ENCODE measurements at regions not wholly inside any gene's neighbourhood (a gene's known extent, or its start where the extent isn't known, plus 50 kb on each side); places are given as distances from the start of the nearest gene placed in this dataset.

DNA sequence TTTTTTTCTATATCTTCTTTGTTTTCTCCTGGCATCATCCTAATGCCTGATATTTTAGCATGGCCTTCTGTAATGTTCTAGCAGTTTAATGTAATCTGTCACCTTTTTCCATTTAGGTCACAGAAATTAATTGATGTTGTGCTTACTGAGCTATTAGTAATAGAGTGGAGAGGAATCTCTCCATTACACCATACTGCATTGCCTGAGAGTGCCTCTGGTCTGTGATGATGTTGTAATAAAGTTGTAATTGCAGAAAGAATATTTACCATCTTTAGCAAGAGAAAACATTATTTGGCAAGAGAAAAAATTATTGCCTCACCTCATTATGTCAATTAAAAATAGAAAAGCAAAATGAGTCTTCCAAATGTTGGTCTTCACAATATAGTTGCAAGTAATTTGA, 213.2 kb downstream of the KCNJ3 start:
- no peaks in the 10 kb centered on the region for H3K79me2 ChIP-seq (ENCODE audit: control insufficient read depth, insufficient read depth, low read length)
- peaks cover 0 to 11% (median 0%) of the 10 kb centered on the region in 3 donors for H3K9me3 ChIP-seq (ENCODE audit: control extremely low read depth in 1 of 3, control insufficient read depth in 2 of 3, insufficient read depth in 1 of 3, low read length in 2 of 3)
- H3K4me3 ChIP-seq (ENCODE audit: control extremely low read depth in 1 of 5, extremely low read depth in 1 of 5, insufficient read depth in 1 of 5, low read depth in 2 of 5, low read length in 4 of 5), result no peak overlapping the region
- ATAC-seq (ENCODE audit: low read depth) (no peak), DNase-seq (no peak)
- Mint-ChIP-seq H3K27ac (no peak overlapping the region), H3K27me3 (no peaks in the 10 kb centered on the region), H3K4me3 (no peak overlapping the region), H3K9me3 (ENCODE audit: insufficient read depth) (no peaks in the 10 kb centered on the region), H3K4me1 (no peaks in the 10 kb centered on the region)
- TF ChIP-seq EZH2 (IDR thresholded peaks at IDR 0.05; ENCODE audit: borderline replicate concordance, insufficient read depth, low read depth, low read length, poor library complexity, severe bottlenecking), result no peak
- TF ChIP-seq, protein P1, sequence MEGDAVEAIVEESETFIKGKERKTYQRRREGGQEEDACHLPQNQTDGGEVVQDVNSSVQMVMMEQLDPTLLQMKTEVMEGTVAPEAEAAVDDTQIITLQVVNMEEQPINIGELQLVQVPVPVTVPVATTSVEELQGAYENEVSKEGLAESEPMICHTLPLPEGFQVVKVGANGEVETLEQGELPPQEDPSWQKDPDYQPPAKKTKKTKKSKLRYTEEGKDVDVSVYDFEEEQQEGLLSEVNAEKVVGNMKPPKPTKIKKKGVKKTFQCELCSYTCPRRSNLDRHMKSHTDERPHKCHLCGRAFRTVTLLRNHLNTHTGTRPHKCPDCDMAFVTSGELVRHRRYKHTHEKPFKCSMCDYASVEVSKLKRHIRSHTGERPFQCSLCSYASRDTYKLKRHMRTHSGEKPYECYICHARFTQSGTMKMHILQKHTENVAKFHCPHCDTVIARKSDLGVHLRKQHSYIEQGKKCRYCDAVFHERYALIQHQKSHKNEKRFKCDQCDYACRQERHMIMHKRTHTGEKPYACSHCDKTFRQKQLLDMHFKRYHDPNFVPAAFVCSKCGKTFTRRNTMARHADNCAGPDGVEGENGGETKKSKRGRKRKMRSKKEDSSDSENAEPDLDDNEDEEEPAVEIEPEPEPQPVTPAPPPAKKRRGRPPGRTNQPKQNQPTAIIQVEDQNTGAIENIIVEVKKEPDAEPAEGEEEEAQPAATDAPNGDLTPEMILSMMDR (IDR thresholded peaks at IDR 0.05), result no peak
- H3K27me3 ChIP-seq (replicated peaks in 1 of 4; ENCODE audit: control extremely low read depth in 1 of 4, control insufficient read depth in 3 of 4, insufficient read depth in 4 of 4, low read length in 3 of 4), result no peaks in the 10 kb centered on the region
- H2AFZ ChIP-seq (ENCODE audit: insufficient read depth, low read depth, low read length, poor library complexity, severe bottlenecking), result no peak overlapping the region
- no peak overlapping the region for H3K9ac ChIP-seq (ENCODE audit: low read length)
- H3K36me3 ChIP-seq (replicated peaks in 1 of 2; ENCODE audit: control extremely low read depth in 1 of 2, control insufficient read depth in 1 of 2, extremely low read depth in 1 of 2, insufficient read depth in 2 of 2, low read length in 1 of 2), result no peaks in the 10 kb centered on the region
- H3K4me2 ChIP-seq (replicated peaks; ENCODE audit: low read depth, low read length, poor library complexity, severe bottlenecking), result no peak overlapping the region
- no peaks in the 10 kb centered on the region for H3K4me1 ChIP-seq (ENCODE audit: control insufficient read depth in 2 of 2, insufficient read depth in 2 of 2, low read length in 2 of 2)
- CTCF ChIA-PET, result interaction anchor here (0.6 kb wide), 1 partner anchor 367 kb away, joined by 3 read pairs; no protein-coding TSS in a partner anchor
- no peaks in the 10 kb centered on the region for H4K20me1 ChIP-seq (ENCODE audit: control insufficient read depth, insufficient read depth, low read length, poor library complexity, severe bottlenecking)
- H3K27ac ChIP-seq (ENCODE audit: low read length in 2 of 2), result no peak overlapping the region
- POLR2A ChIA-PET, result no interaction called here
- intact Hi-C loops (cut with micrococcal nuclease), result no loop called here

DNA sequence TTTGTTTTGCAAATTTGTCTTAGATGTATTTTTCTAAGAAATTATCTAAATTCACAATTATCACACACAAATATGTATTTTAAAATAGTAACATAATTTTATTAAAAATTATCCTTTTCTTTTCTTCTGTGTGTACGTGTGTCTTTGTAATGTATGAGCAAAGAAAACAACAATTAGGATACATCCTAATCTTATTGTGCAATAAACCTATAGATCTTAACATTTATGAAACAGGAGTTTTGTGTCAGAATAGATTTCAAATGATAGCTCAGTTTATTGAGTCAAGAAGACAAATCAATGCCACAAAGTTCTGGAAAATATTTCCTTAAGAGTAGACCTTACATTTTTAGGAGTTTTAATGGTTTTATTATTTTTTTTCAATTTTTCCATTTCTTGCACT, 212.2 kb downstream of the KCNJ3 start:
- Histone ChIP-seq H3K9me3 (ENCODE audit: control extremely low read depth in 1 of 3, control insufficient read depth in 2 of 3, insufficient read depth in 1 of 3, low read length in 2 of 3) (peaks cover 0 to 11% (median 0%) of the 10 kb centered on the region in 3 donors), H2AFZ (ENCODE audit: insufficient read depth, low read depth, low read length, poor library complexity, severe bottlenecking) (no peak overlapping the region), H3K27me3 (replicated peaks in 1 of 4; ENCODE audit: control extremely low read depth in 1 of 4, control insufficient read depth in 3 of 4, insufficient read depth in 4 of 4, low read length in 3 of 4) (no peaks in the 10 kb centered on the region), H3K9ac (ENCODE audit: low read length) (no peak overlapping the region), H3K79me2 (ENCODE audit: control insufficient read depth, insufficient read depth, low read length) (no peaks in the 10 kb centered on the region), H3K27ac (ENCODE audit: low read length in 2 of 2) (no peak overlapping the region), H3K36me3 (replicated peaks in 1 of 2; ENCODE audit: control extremely low read depth in 1 of 2, control insufficient read depth in 1 of 2, extremely low read depth in 1 of 2, insufficient read depth in 2 of 2, low read length in 1 of 2) (no peaks in the 10 kb centered on the region), H3K4me3 (ENCODE audit: control extremely low read depth in 1 of 5, extremely low read depth in 1 of 5, insufficient read depth in 1 of 5, low read depth in 2 of 5, low read length in 4 of 5) (no peak overlapping the region), H3K4me2 (replicated peaks; ENCODE audit: low read depth, low read length, poor library complexity, severe bottlenecking) (no peak overlapping the region), H3K4me1 (ENCODE audit: control insufficient read depth in 2 of 2, insufficient read depth in 2 of 2, low read length in 2 of 2) (no peaks in the 10 kb centered on the region), H4K20me1 (ENCODE audit: control insufficient read depth, insufficient read depth, low read length, poor library complexity, severe bottlenecking) (no peaks in the 10 kb centered on the region)
- TF ChIP-seq EZH2 (IDR thresholded peaks at IDR 0.05; ENCODE audit: borderline replicate concordance, insufficient read depth, low read depth, low read length, poor library complexity, severe bottlenecking), result no peak
- TF ChIP-seq, protein P1 (IDR thresholded peaks at IDR 0.05), result no peak
- ChIA-PET CTCF (no interaction called here), POLR2A (no interaction called here)
- DNase-seq, result no peak
- Mint-ChIP-seq H3K4me1 (no peaks in the 10 kb centered on the region), H3K27ac (no peak overlapping the region), H3K27me3 (no peaks in the 10 kb centered on the region), H3K4me3 (no peak overlapping the region), H3K9me3 (ENCODE audit: insufficient read depth) (no peaks in the 10 kb centered on the region)
- WGBS (ENCODE audit: insufficient coverage), result no CpG with 5 or more reads among the region's 1 CpG
- no peak for ATAC-seq (ENCODE audit: low read depth)
- intact Hi-C loops (cut with micrococcal nuclease), result no loop called here

All from B cell (primary cell).